ENCODE measurements at regions not wholly inside any gene's neighbourhood (a gene's known extent, or its start where the extent isn't known, plus 50 kb on each side); places are given as distances from the start of the nearest gene placed in this dataset.

GRCh38 chr6:101231606-101232235 lies 161.8 kb upstream of the GRIK2 start:
- no peak overlapping the region for H3K9ac ChIP-seq (ENCODE audit: low read length)
- no peak for DNase-seq (ENCODE audit: low read depth, low spot score)
- H2AFZ ChIP-seq (ENCODE audit: low read depth, low read length, poor library complexity, severe bottlenecking): no peak overlapping the region
- H3K4me3 ChIP-seq (replicated peaks in 1 of 2; ENCODE audit: low read depth in 1 of 2, low read length in 2 of 2): no peak overlapping the region
- H3K9me3 ChIP-seq (ENCODE audit: control insufficient read depth in 1 of 2, insufficient read depth in 1 of 2, low read depth in 1 of 2, low read length in 2 of 2): no peaks in the 10 kb centered on the region
- ATAC-seq: no peak
- RAD21 ChIA-PET (ENCODE audit: low non-redundant PET in 1 of 2, low total read pairs in 2 of 2, uncharacterized antibody in 2 of 2, unreplicated experiment in 2 of 2): no interaction called here
- CTCF ChIA-PET: no interaction called here
- H3K4me1 ChIP-seq (ENCODE audit: control insufficient read depth in 1 of 2, insufficient read depth in 2 of 2, low read length in 2 of 2): no peaks in the 10 kb centered on the region
- BruUV-seq (replicated peaks): no TSS peak
- no peak for TF ChIP-seq ELF1 (IDR thresholded peaks at IDR 0.05; ENCODE audit: borderline replicate concordance, low read depth)
- no peak for TF ChIP-seq POLR2A (IDR thresholded peaks at IDR 0.05; ENCODE audit: borderline replicate concordance, extremely low read depth, insufficient read depth, insufficient read length)
- TF ChIP-seq RAD21 (IDR thresholded peaks at IDR 0.05; ENCODE audit: low read depth): no peak
- TF ChIP-seq ZFX (IDR thresholded peaks at IDR 0.05): no peak
- TF ChIP-seq SRF (IDR thresholded peaks at IDR 0.05; ENCODE audit: low read depth): no peak
- TF ChIP-seq EGR1 (IDR thresholded peaks at IDR 0.05; ENCODE audit: low read depth): no peak
- TF ChIP-seq CTCF (IDR thresholded peaks at IDR 0.05 in 2 of 3, conservative IDR thresholded peaks at IDR 0.05 in 1 of 3; ENCODE audit: borderline replicate concordance in 1 of 3, insufficient read depth in 1 of 3, low read depth in 2 of 3, low read length in 2 of 3): no peak
- TF ChIP-seq TCF7L2 (IDR thresholded peaks at IDR 0.05; ENCODE audit: borderline replicate concordance, extremely low read depth, insufficient read depth, insufficient read length): no peak
- TF ChIP-seq EZH2phosphoT487 (IDR thresholded peaks at IDR 0.05; ENCODE audit: borderline replicate concordance): no peak
- no peak for TF ChIP-seq MAX (IDR thresholded peaks at IDR 0.05)
- no peak for TF ChIP-seq EZH2 (IDR thresholded peaks at IDR 0.05)
- no peak for TF ChIP-seq CEBPB (IDR thresholded peaks at IDR 0.05; ENCODE audit: low read depth)
- TF ChIP-seq ZBTB33 (IDR thresholded peaks at IDR 0.05; ENCODE audit: extremely low read depth, insufficient replicate concordance, low read length): no peak
- no peak for TF ChIP-seq JUND (IDR thresholded peaks at IDR 0.05)
- H3K27me3 ChIP-seq (ENCODE audit: insufficient read depth, low read length): no peaks in the 10 kb centered on the region
- no peaks in the 10 kb centered on the region for H4K20me1 ChIP-seq (ENCODE audit: insufficient read depth)
- H3K27ac ChIP-seq (ENCODE audit: low read depth, low read length): no peak overlapping the region
- no peaks in the 10 kb centered on the region for H3K79me2 ChIP-seq (ENCODE audit: insufficient read depth, low read length)
- POLR2A ChIA-PET: no interaction called here
- intact Hi-C loops (cut with micrococcal nuclease): loop anchor here (10.0 kb wide), 1 partner anchor 557 kb away; no protein-coding TSS in a partner anchor
- no peak overlapping the region for H3K4me2 ChIP-seq (ENCODE audit: low read length)
- no peaks in the 10 kb centered on the region for H3K36me3 ChIP-seq (ENCODE audit: control insufficient read depth in 1 of 2, insufficient read depth in 2 of 2, low read length in 2 of 2)
- no peaks in the 10 kb centered on the region for H3K9me2 ChIP-seq (ENCODE audit: insufficient read depth)

Measured in HCT116 (cell line).